ENCODE measurements at regions not wholly inside any gene's neighbourhood (a gene's known extent, or its start where the extent isn't known, plus 50 kb on each side); places are given as distances from the start of the nearest gene placed in this dataset.
"Not testable (repeated sequence)": the region's sequence is repeated elsewhere in the genome, so short reads cannot be mapped to it uniquely, and the experiment has no call there.

DNA sequence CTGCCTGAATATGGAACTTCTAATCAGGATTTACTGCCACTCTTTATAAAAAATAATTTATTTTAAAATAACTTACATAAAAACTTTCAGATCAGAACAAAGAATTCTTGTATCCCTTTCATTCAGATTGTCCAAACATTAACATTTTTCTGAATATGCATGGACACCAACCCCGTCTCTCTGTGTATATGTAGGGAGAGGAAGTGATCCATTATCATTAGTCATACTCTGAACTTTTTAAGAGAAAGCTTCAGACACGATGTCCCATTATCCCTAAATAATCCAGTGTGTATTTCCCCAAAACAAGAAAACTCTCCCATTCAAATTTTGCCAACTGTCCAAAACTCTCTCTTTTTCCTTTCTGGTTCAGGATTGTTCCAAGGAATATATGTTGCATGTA is 122.3 kb upstream of the CXADR start:
- DNase-seq: no peak
- Mint-ChIP-seq H3K9me3 (no peaks in the 10 kb centered on the region), H3K4me1 (ENCODE audit: low read depth) (no peaks in the 10 kb centered on the region), H3K4me3 (no peak overlapping the region), H3K27ac (no peak overlapping the region), H3K36me3 (ENCODE audit: low read depth) (no peaks in the 10 kb centered on the region), H3K27me3 (ENCODE audit: insufficient read depth) (peaks cover 2% of the 10 kb centered on the region)
- TF ChIP-seq, protein P1, sequence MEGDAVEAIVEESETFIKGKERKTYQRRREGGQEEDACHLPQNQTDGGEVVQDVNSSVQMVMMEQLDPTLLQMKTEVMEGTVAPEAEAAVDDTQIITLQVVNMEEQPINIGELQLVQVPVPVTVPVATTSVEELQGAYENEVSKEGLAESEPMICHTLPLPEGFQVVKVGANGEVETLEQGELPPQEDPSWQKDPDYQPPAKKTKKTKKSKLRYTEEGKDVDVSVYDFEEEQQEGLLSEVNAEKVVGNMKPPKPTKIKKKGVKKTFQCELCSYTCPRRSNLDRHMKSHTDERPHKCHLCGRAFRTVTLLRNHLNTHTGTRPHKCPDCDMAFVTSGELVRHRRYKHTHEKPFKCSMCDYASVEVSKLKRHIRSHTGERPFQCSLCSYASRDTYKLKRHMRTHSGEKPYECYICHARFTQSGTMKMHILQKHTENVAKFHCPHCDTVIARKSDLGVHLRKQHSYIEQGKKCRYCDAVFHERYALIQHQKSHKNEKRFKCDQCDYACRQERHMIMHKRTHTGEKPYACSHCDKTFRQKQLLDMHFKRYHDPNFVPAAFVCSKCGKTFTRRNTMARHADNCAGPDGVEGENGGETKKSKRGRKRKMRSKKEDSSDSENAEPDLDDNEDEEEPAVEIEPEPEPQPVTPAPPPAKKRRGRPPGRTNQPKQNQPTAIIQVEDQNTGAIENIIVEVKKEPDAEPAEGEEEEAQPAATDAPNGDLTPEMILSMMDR (IDR thresholded peaks at IDR 0.05): no peak

DNA sequence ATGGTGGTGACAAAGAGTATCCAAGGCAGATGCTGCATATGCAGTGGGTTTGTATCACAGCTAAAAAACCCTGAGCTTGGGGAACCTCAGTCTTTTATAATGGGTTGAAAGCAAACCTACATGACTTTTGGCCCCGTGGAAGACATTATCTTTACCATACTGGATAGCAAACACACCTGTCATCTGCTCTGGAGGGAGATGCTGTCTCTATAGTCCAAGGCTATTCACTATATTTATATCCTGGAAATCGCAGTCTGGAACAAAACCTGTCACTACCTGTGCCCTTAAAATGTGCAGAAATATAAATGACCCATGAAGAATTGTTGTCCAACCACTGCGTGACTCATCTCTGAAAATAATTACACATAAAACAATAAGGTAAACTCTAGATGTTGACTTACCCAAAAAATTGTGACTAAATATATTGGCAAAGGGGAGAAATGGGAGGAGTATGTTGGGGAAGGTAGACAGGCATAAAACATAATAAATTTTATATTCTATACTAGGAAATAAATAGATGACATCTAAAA is 121.0 kb upstream of the CXADR start:
- Mint-ChIP-seq H3K36me3 (ENCODE audit: low read depth) (no peaks in the 10 kb centered on the region), H3K4me3 (no peak overlapping the region), H3K9me3 (no peaks in the 10 kb centered on the region), H3K27ac (no peak overlapping the region), H3K27me3 (ENCODE audit: insufficient read depth) (peaks cover 2% of the 10 kb centered on the region), H3K4me1 (ENCODE audit: low read depth) (no peaks in the 10 kb centered on the region)
- DNase-seq: no peak
- TF ChIP-seq, protein P1 (IDR thresholded peaks at IDR 0.05): no peak

DNA sequence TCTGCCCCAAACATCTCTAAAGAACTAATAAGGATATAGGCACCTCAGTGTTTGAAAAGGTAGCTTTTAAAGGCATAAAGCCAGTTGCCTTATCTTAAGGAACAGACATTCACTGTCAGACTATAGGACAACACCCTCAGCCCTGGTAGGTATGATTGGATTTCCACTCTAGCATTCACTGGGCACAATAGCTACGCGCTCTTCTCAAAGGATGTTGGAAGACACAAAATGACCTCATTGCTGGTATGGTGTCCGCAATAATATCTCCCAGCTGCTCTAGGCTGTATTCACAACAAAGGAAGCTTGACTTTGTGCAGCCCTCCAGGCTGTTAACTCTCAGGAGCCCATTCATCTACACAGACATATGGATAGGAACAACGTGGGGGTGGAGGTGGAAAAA is 119.4 kb upstream of the CXADR start:
- no peak overlapping the region for H3K4me3 Mint-ChIP-seq
- peaks cover 2% of the 10 kb centered on the region for H3K27me3 Mint-ChIP-seq (ENCODE audit: insufficient read depth)
- TF ChIP-seq, protein P1 (IDR thresholded peaks at IDR 0.05): no peak
- no peaks in the 10 kb centered on the region for H3K4me1 Mint-ChIP-seq (ENCODE audit: low read depth)
- DNase-seq: no peak
- H3K9me3 Mint-ChIP-seq: no peaks in the 10 kb centered on the region
- no peaks in the 10 kb centered on the region for H3K36me3 Mint-ChIP-seq (ENCODE audit: low read depth)
- H3K27ac Mint-ChIP-seq: no peak overlapping the region

DNA sequence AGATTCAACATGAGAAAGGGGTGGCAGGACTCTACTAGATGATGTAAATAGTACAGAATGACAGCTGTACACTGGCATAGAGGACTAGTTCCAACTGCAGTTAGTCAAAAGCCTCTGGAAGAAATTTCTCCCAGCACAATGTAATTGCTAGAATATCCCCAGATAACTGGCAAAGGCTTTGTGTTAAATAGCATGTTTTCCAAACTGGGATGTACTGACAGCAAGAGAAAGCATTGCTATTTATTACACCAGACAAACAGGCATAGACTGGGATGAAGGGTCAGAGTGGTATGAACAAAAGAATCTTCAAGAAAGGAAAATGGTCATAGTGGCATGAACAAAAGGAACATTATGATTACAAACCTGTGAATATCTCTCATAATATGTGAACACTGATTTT is 115.9 kb upstream of the CXADR start:
- TF ChIP-seq, protein P1 (IDR thresholded peaks at IDR 0.05): no peak

DNA sequence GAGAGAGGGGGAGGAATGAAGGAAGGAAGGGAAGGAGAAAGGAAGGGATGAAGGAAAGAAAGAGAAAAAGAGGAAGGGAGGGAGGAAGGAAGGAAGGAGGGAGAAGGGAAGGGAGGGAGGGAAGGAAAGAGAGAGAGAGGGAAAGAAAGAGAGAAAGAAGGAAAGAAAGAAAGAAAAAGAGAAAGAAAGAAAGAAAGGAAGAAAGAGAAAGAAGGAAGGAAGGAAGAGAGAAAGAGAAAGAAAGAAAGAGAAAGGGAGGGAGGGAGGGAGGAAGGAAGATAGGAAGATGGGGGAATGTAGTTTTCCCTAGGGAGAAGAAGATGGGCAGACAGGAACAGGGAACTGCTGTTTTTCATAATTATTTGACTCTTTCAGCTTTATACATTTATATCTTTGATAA is 115.1 kb upstream of the CXADR start:
- H3K27ac Mint-ChIP-seq: no peak overlapping the region
- TF ChIP-seq, protein P1 (IDR thresholded peaks at IDR 0.05): no peak
- H3K4me3 Mint-ChIP-seq: no peak overlapping the region
- H3K27me3 Mint-ChIP-seq (ENCODE audit: insufficient read depth): peaks cover 3% of the 10 kb centered on the region
- H3K36me3 Mint-ChIP-seq (ENCODE audit: low read depth): no peaks in the 10 kb centered on the region
- no peaks in the 10 kb centered on the region for H3K4me1 Mint-ChIP-seq (ENCODE audit: low read depth)
- H3K9me3 Mint-ChIP-seq: no peaks in the 10 kb centered on the region
- DNase-seq: no peak

More for the DNA sequence above, 115.9 kb upstream of the CXADR start:
- H3K4me1 Mint-ChIP-seq (ENCODE audit: low read depth): no peaks in the 10 kb centered on the region
- H3K9me3 Mint-ChIP-seq: no peaks in the 10 kb centered on the region
- no peaks in the 10 kb centered on the region for H3K36me3 Mint-ChIP-seq (ENCODE audit: low read depth)
- no peak for DNase-seq
- peaks cover 3% of the 10 kb centered on the region for H3K27me3 Mint-ChIP-seq (ENCODE audit: insufficient read depth)
- no peak overlapping the region for H3K4me3 Mint-ChIP-seq
- H3K27ac Mint-ChIP-seq: no peak overlapping the region

DNA sequence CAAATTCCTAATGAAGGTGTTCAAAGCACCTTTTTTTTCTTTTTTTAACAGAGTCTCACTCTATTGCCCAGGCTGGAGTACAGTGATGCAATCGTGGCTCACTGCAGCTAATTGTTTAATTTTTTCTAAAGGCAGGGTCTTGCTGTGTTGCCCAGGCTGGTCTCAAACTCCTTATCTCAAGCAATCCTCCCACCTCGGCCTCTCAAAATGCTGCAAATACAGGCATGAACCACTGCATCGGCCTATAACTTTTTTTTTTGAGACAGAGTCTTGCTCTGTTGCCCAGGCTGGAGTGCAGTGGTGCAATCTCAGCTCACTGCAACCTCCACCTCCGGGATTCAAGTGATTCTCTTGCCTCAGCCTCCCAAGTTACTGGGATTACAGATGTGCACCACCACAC is 113.9 kb upstream of the CXADR start:
- not testable (repeated sequence) for H3K36me3 Mint-ChIP-seq (ENCODE audit: low read depth); H3K27me3 Mint-ChIP-seq (ENCODE audit: insufficient read depth); H3K27ac Mint-ChIP-seq

More for the DNA sequence above, 113.9 kb upstream of the CXADR start:
- not testable (repeated sequence) for DNase-seq; H3K4me3 Mint-ChIP-seq; H3K4me1 Mint-ChIP-seq (ENCODE audit: low read depth); H3K9me3 Mint-ChIP-seq

Measured in HFFc6 (cell line).